RWPE1 (cell line): ENCODE measurements at regions not wholly inside any gene's neighbourhood (a gene's known extent, or its start where the extent isn't known, plus 50 kb on each side); places are given as distances from the start of the nearest gene placed in this dataset.

Source experiments
- CTCF ChIA-PET: fragments of 350-600 bp; sonication (Branson Sonifier 250); formaldehyde crosslinking; extraction: SDS; loops from one replicate; lab custom pipeline; 2021; lab: Yijun Ruan, JAX
- POLR2A ChIA-PET: fragments of 400-600 bp; formaldehyde crosslinking; extraction: SDS; loops from one replicate; lab custom pipeline; 2020; ENCODE audit warnings: antibody characterized with exemption; ENCODE audit not compliant: low non-redundant PET; lab: Yijun Ruan, JAX
- DNase-seq: peaks from one replicate; pipeline ENCODE4 v3.0.0; 2012; ENCODE audit warnings: low spot score
- H3K27ac ChIP-seq: fragments of 450-650 bp; 2 replicates; pipeline ENCODE4 v1.5.1; 2017
- CTCF ChIP-seq: fragments of 450-650 bp; conservative IDR thresholded peaks from 2 replicates; pipeline ENCODE4 v1.5.1; 2017; ENCODE audit warnings: low read depth, mild to moderate bottlenecking

GRCh38 chr20:22004946-22005345, 299.5 kb downstream of the PAX1 start:
- no peak for TF ChIP-seq CTCF
- CTCF ChIA-PET = no interaction called here

GRCh38 chr20:22003680-22004079, 298.2 kb downstream of the PAX1 start:
- ChIA-PET CTCF (no interaction called here), POLR2A (no interaction called here)
- no peak overlapping the region for H3K27ac ChIP-seq
- no peak for DNase-seq
- TF ChIP-seq CTCF = no peak

More at GRCh38 chr20:22004946-22005345, 299.5 kb downstream of the PAX1 start:
- DNase-seq = no peak
- POLR2A ChIA-PET = no interaction called here
- H3K27ac ChIP-seq = no peak overlapping the region

- CTCF ChIA-PET = interaction anchor here (0.6 kb wide), 1 partner anchor 992 kb away, joined by 3 read pairs; no protein-coding TSS in a partner anchor
- POLR2A ChIA-PET = interaction anchor here (0.6 kb wide), 1 partner anchor 20 kb away, joined by 3 read pairs; no protein-coding TSS in a partner anchor
- TF ChIP-seq CTCF = no peak
- no peak for DNase-seq
- H3K27ac ChIP-seq = no peak overlapping the region
Observed at GRCh38 chr20:22001886-22002285, 296.4 kb downstream of the PAX1 start.

GRCh38 chr20:21995461-21995860, 290.0 kb downstream of the PAX1 start:
- no peak for DNase-seq
- CTCF ChIA-PET = no interaction called here
- H3K27ac ChIP-seq = no peak overlapping the region
- TF ChIP-seq CTCF = no peak
- POLR2A ChIA-PET = no interaction called here

- TF ChIP-seq CTCF = no peak
- no peak overlapping the region for H3K27ac ChIP-seq
- POLR2A ChIA-PET = no interaction called here
- no peak for DNase-seq
- CTCF ChIA-PET = no interaction called here
Observed at GRCh38 chr20:21994203-21994602, 288.7 kb downstream of the PAX1 start.

GRCh38 chr20:21982559-21982958, 277.1 kb downstream of the PAX1 start:
- ChIA-PET POLR2A (no interaction called here), CTCF (no interaction called here)
- no peak for TF ChIP-seq CTCF
- H3K27ac ChIP-seq = no peak overlapping the region
- no peak for DNase-seq
